Endothelial cell of umbilical vein (primary cell): ENCODE measurements at regions not wholly inside any gene's neighbourhood (a gene's known extent, or its start where the extent isn't known, plus 50 kb on each side); places are given as distances from the start of the nearest gene placed in this dataset.

Experiments used
- BruUV-seq: library from RNA; stranded (reverse); fragments of 400-500 nt; replicated peaks from 2 replicates; lab custom pipeline; 2021; lab: Mats Ljungman, UMichigan
- CTCF ChIA-PET: fragments of 300-600, 350-600 bp; sonication (Branson Sonifier 250); formaldehyde crosslinking; loops from one replicate; lab custom pipeline; 2021; ENCODE audit warnings: antibody characterized with exemption, inconsistent platforms; lab: Charles Lee
- POLR2A ChIA-PET: fragments of 300-600, 350-600 bp; sonication (Branson Sonifier 250); formaldehyde crosslinking; loops from one replicate; lab custom pipeline; 2021; ENCODE audit warnings: antibody characterized with exemption, inconsistent platforms; lab: Charles Lee
- DNase-seq: peaks from one replicate; pipeline ENCODE4 v3.0.0-alpha.2; 2011; ENCODE audit warnings: low read depth, low spot score
- FAIRE-seq: peaks from 2 replicates; lab custom pipeline; 2011; peaks lifted over from hg19 to GRCh38; lab: Jason Lieb, UNC
- H2AFZ ChIP-seq: 2 replicates; pipeline ENCODE4 v1.6.0; 2012; ENCODE audit warnings: low read depth, low read length, control low read depth, inconsistent platforms
- H3K27ac ChIP-seq: 2 replicates; pipeline ENCODE4 v1.5.1; 2011; ENCODE audit warnings: low read depth, mild to moderate bottlenecking, control low read depth, low read length, moderate library complexity; ENCODE audit not compliant: insufficient read depth
- H3K27me3 ChIP-seq, 2 experiments: 2 replicates each; pipeline versions ENCODE4 v1.6.0 to v1.6.1; 2011; ENCODE audit warnings: low read length in 2 of 2, mixed read lengths in 1 of 2; ENCODE audit not compliant: control insufficient read depth in 2 of 2, insufficient read depth in 2 of 2
- H3K36me3 ChIP-seq, 2 experiments: 2 replicates in 1 of 2; 3 replicates in 1 of 2; pipeline ENCODE4 v1.5.1; 2011; ENCODE audit warnings: low read length in 2 of 2, mild to moderate bottlenecking in 1 of 2, moderate library complexity in 1 of 2; ENCODE audit not compliant: control insufficient read depth in 2 of 2, insufficient read depth in 2 of 2; ENCODE audit errors: extremely low read depth in 1 of 2
- H3K4me1 ChIP-seq: 3 replicates; pipeline ENCODE4 v1.5.1; 2011; ENCODE audit warnings: mild to moderate bottlenecking, low read length; ENCODE audit not compliant: control insufficient read depth, insufficient read depth; ENCODE audit errors: extremely low read depth
- H3K4me2 ChIP-seq: 2 replicates; pipeline ENCODE4 v1.6.1; 2011; ENCODE audit warnings: low read length, control low read depth, mixed read lengths; ENCODE audit not compliant: insufficient read depth
- H3K4me3 ChIP-seq, 3 experiments: fragments of 200-600 bp in 1 of 3; sonication (generic), shearing (Covaris generic) in 1 of 3; replicated peaks in 1 of 3; 2 replicates each; pipeline ENCODE4 v1.5.1; 2011 to 2016; ENCODE audit warnings: control low read depth in 3 of 3, low read length in 3 of 3, mild to moderate bottlenecking in 2 of 3, inconsistent platforms in 1 of 3, low read depth in 1 of 3, moderate library complexity in 1 of 3; ENCODE audit not compliant: insufficient read depth in 1 of 3
- H3K79me2 ChIP-seq: 2 replicates; pipeline ENCODE4 v1.6.0; 2012; ENCODE audit warnings: low read length, inconsistent platforms; ENCODE audit not compliant: control insufficient read depth, insufficient read depth
- H3K9ac ChIP-seq: replicated peaks from 2 replicates; pipeline ENCODE3; 2011; ENCODE audit warnings: low read length, control low read depth; ENCODE audit not compliant: insufficient read depth; ENCODE audit errors: extremely low read depth
- H3K9me1 ChIP-seq: replicated peaks from 3 replicates; pipeline ENCODE4 v1.6.0; 2011; ENCODE audit warnings: mild to moderate bottlenecking, low read length; ENCODE audit not compliant: control insufficient read depth, insufficient read depth; ENCODE audit errors: extremely low read depth
- H3K9me3 ChIP-seq: replicated peaks from 2 replicates; pipeline ENCODE4 v1.5.1; 2012; ENCODE audit warnings: low read length, inconsistent platforms; ENCODE audit not compliant: control insufficient read depth, insufficient read depth
- H4K20me1 ChIP-seq: replicated peaks from 2 replicates; pipeline ENCODE3; 2011; ENCODE audit warnings: mild to moderate bottlenecking, low read length; ENCODE audit not compliant: control insufficient read depth, insufficient read depth; ENCODE audit errors: extremely low read depth
- EZH2 ChIP-seq: IDR thresholded peaks from 2 replicates; pipeline ENCODE4 v1.6.1; 2012; ENCODE audit warnings: borderline replicate concordance, low read depth, mild to moderate bottlenecking, moderate library complexity, low read length, inconsistent platforms; ENCODE audit not compliant: severe bottlenecking
- FOS ChIP-seq: IDR thresholded peaks from 2 replicates; pipeline ENCODE4 v1.6.1; 2011; ENCODE audit warnings: mild to moderate bottlenecking, low read length, moderate library complexity, borderline replicate concordance; ENCODE audit not compliant: insufficient read depth
- GATA2 ChIP-seq: IDR thresholded peaks from 2 replicates; pipeline ENCODE4 v1.7.0; 2011; ENCODE audit warnings: low read depth, mild to moderate bottlenecking, moderate library complexity, mixed read lengths, low read length; ENCODE audit not compliant: insufficient read length, insufficient read depth
- JUN ChIP-seq: IDR thresholded peaks from 2 replicates; pipeline ENCODE4 v1.6.1; 2011; ENCODE audit warnings: borderline replicate concordance, low read depth; ENCODE audit not compliant: insufficient read length, insufficient read depth
- MYC ChIP-seq: IDR thresholded peaks from one replicate; pipeline ENCODE4 v1.6.1; 2011; ENCODE audit warnings: mild to moderate bottlenecking, low read depth, low read length
- POLR2A ChIP-seq: IDR thresholded peaks from 2 replicates; pipeline ENCODE4 v1.6.1; 2012; ENCODE audit warnings: low read depth, mild to moderate bottlenecking, control low read depth, low read length
- POLR2AphosphoS5 ChIP-seq: IDR thresholded peaks from 2 replicates; pipeline ENCODE4 v1.6.1; 2012; ENCODE audit warnings: low read depth, mild to moderate bottlenecking, control low read depth, low read length, moderate library complexity; ENCODE audit not compliant: insufficient read depth
- dilution Hi-C: fragments of 300-500 bp; cut with MboI; formaldehyde crosslinking; loops from one replicate; pipeline ENCODE4 v1.15.0; 2019; ENCODE audit warnings: low sequenced_read_pairs; ENCODE audit not compliant: extremely low pct_ligation_motif_present
- intact Hi-C: fragments of 100-400 bp; cut with micrococcal nuclease; formaldehyde crosslinking; loops from one replicate; pipeline ENCODE4 v1.10.0; 2022
- TF ChIP-seq, protein P1 (sequence below): IDR thresholded peaks from 2 replicates; pipeline ENCODE4 v1.6.1; 2011; ENCODE audit not compliant: insufficient read depth, insufficient read length
- TF ChIP-seq, protein P2 (sequence below), 2 donors: IDR thresholded peaks; 1 replicate in 1 of 2; 2 replicates in 1 of 2; pipeline ENCODE4 v1.5.1; 2011; ENCODE audit warnings: low read length in 2 of 2, mild to moderate bottlenecking in 2 of 2, moderate library complexity in 2 of 2, control low read depth in 1 of 2, inconsistent platforms in 1 of 2, low read depth in 1 of 2; ENCODE audit not compliant: insufficient read depth in 1 of 2; ENCODE audit errors: extremely low read depth in 1 of 2

DNA sequence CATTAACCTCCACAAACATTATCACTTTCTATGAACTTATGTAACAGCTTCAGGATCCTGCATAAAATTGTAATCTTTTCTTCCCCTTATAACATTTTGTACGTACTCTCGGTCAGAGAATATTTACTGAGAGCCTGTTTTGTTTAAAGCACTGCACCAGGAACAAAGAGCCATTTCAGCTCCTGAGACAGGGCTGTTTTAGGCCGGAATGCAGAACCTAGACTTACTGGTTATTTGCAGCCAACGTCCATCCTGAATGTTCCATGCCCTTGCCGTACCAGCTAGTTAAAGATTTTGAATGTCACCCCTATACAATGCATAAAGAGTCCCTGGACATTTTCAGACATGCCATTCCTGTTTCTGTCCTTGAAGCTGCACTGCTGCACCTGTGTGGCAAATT lies 248.8 kb downstream of the PCDH7 start:
- Histone ChIP-seq H3K9me3 (no peaks in the 10 kb centered on the region), H3K9ac (no peak overlapping the region), H3K4me3 (no peak overlapping the region), H3K36me3 (no peaks in the 10 kb centered on the region), H3K4me2 (no peak overlapping the region), H3K27me3 (no peaks in the 10 kb centered on the region), H4K20me1 (no peaks in the 10 kb centered on the region), H3K9me1 (no peaks in the 10 kb centered on the region), H2AFZ (no peak overlapping the region), H3K27ac (no peak overlapping the region), H3K79me2 (no peaks in the 10 kb centered on the region), H3K4me1 (no peaks in the 10 kb centered on the region)
- CTCF ChIA-PET: interaction anchor here (1.3 kb wide), 1 partner anchor 17 kb away, joined by 3 read pairs; no protein-coding TSS in a partner anchor
- dilution Hi-C loops (no loop called here), intact Hi-C loops (no loop called here)
- TF ChIP-seq POLR2AphosphoS5: no peak
- no peak for TF ChIP-seq FOS
- no peak for TF ChIP-seq MYC
- TF ChIP-seq JUN: no peak
- TF ChIP-seq GATA2: no peak
- POLR2A ChIA-PET: no interaction called here
- FAIRE-seq (no peak), DNase-seq (no peak)
- BruUV-seq: no TSS peak

DNA sequence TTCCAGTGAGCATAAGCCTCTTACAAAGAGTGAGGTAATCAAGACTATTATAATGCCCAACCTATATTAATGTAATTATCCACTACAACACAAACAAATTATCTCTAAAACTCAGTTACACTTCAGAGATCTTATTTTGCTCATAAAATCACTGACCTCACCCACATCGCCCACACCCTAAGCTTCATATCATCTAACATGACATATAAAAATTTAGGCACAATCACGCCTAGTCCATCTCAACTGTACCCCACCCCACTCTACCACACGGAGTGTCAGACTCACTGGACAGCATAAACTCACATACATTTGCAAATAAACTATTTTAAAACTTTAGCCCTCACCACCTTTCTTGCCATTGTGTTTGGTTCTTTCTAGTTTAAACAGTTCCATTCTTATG lies 252.4 kb downstream of the PCDH7 start:
- Histone ChIP-seq H3K9ac (no peak overlapping the region), H3K4me2 (no peak overlapping the region), H4K20me1 (no peaks in the 10 kb centered on the region), H3K4me3 (no peak overlapping the region), H2AFZ (no peak overlapping the region), H3K9me1 (no peaks in the 10 kb centered on the region), H3K36me3 (no peaks in the 10 kb centered on the region), H3K27me3 (no peaks in the 10 kb centered on the region), H3K9me3 (no peaks in the 10 kb centered on the region), H3K27ac (no peak overlapping the region), H3K79me2 (no peaks in the 10 kb centered on the region), H3K4me1 (no peaks in the 10 kb centered on the region)
- DNase-seq: no peak
- POLR2A ChIA-PET: no interaction called here
- CTCF ChIA-PET: no interaction called here
- dilution Hi-C loops (no loop called here), intact Hi-C loops (no loop called here)
- BruUV-seq: no TSS peak
- no peak for TF ChIP-seq EZH2
- TF ChIP-seq POLR2AphosphoS5: no peak
- TF ChIP-seq, protein P1, sequence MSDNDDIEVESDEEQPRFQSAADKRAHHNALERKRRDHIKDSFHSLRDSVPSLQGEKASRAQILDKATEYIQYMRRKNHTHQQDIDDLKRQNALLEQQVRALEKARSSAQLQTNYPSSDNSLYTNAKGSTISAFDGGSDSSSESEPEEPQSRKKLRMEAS: no peak
- TF ChIP-seq FOS: no peak
- TF ChIP-seq JUN: no peak
- no peak for TF ChIP-seq MYC
- TF ChIP-seq, protein P2, sequence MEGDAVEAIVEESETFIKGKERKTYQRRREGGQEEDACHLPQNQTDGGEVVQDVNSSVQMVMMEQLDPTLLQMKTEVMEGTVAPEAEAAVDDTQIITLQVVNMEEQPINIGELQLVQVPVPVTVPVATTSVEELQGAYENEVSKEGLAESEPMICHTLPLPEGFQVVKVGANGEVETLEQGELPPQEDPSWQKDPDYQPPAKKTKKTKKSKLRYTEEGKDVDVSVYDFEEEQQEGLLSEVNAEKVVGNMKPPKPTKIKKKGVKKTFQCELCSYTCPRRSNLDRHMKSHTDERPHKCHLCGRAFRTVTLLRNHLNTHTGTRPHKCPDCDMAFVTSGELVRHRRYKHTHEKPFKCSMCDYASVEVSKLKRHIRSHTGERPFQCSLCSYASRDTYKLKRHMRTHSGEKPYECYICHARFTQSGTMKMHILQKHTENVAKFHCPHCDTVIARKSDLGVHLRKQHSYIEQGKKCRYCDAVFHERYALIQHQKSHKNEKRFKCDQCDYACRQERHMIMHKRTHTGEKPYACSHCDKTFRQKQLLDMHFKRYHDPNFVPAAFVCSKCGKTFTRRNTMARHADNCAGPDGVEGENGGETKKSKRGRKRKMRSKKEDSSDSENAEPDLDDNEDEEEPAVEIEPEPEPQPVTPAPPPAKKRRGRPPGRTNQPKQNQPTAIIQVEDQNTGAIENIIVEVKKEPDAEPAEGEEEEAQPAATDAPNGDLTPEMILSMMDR (IDR thresholded peaks at IDR 0.05; ENCODE audit: extremely low read depth in 1 of 2, insufficient read depth in 1 of 2, low read depth in 1 of 2, low read length in 2 of 2): no peak
- TF ChIP-seq POLR2A: no peak
- FAIRE-seq: no peak
